Endothelial cell of umbilical vein (primary cell): ENCODE measurements at regions not wholly inside any gene's neighbourhood (a gene's known extent, or its start where the extent isn't known, plus 50 kb on each side); places are given as distances from the start of the nearest gene placed in this dataset.

Experiments used
- CTCF ChIP-seq, 2 donors: IDR thresholded peaks; 1 replicate in 1 of 2; 2 replicates in 1 of 2; pipeline ENCODE4 v1.5.1; 2011; ENCODE audit warnings: low read length in 2 of 2, mild to moderate bottlenecking in 2 of 2, moderate library complexity in 2 of 2, control low read depth in 1 of 2, inconsistent platforms in 1 of 2, low read depth in 1 of 2; ENCODE audit not compliant: insufficient read depth in 1 of 2; ENCODE audit errors: extremely low read depth in 1 of 2
- EZH2 ChIP-seq: IDR thresholded peaks from 2 replicates; pipeline ENCODE4 v1.6.1; 2012; ENCODE audit warnings: borderline replicate concordance, low read depth, mild to moderate bottlenecking, moderate library complexity, low read length, inconsistent platforms; ENCODE audit not compliant: severe bottlenecking
- MAX ChIP-seq: IDR thresholded peaks from 2 replicates; pipeline ENCODE4 v1.6.1; 2011; ENCODE audit not compliant: insufficient read depth, insufficient read length
- POLR2A ChIP-seq: IDR thresholded peaks from 2 replicates; pipeline ENCODE4 v1.6.1; 2012; ENCODE audit warnings: low read depth, mild to moderate bottlenecking, control low read depth, low read length
- POLR2AphosphoS5 ChIP-seq: IDR thresholded peaks from 2 replicates; pipeline ENCODE4 v1.6.1; 2012; ENCODE audit warnings: low read depth, mild to moderate bottlenecking, control low read depth, low read length, moderate library complexity; ENCODE audit not compliant: insufficient read depth

GRCh38 chr10:21423338-21423737, 102.1 kb downstream of the SKIDA1 start:
- no peak for TF ChIP-seq POLR2A
- no peak for TF ChIP-seq EZH2
- TF ChIP-seq CTCF (IDR thresholded peaks at IDR 0.05; ENCODE audit: extremely low read depth in 1 of 2, insufficient read depth in 1 of 2, low read depth in 1 of 2, low read length in 2 of 2): no peak
- TF ChIP-seq POLR2AphosphoS5: no peak
- TF ChIP-seq MAX: no peak
